WERI-Rb-1 (cell line): ENCODE measurements at regions not wholly inside any gene's neighbourhood (a gene's known extent, or its start where the extent isn't known, plus 50 kb on each side); places are given as distances from the start of the nearest gene placed in this dataset.
A peak's percentile ranks its signal among the peaks of the same experiment; 100 is the strongest.
"Not testable (repeated sequence)": the region's sequence is repeated elsewhere in the genome, so short reads cannot be mapped to it uniquely, and the experiment has no call there.

Source experiments
- DNase-seq: peaks from one replicate; pipeline ENCODE4 v3.0.0-alpha.2; 2020
- H3K27ac ChIP-seq: fragments of 250-450 bp; sonication (Bioruptor Pico); 2 replicates; pipeline ENCODE4 v1.5.1; 2020; ENCODE audit warnings: mild to moderate bottlenecking, moderate library complexity
- H3K27me3 ChIP-seq: fragments of 250-450 bp; sonication (Bioruptor Pico); 2 replicates; pipeline ENCODE4 v1.5.1; 2021; ENCODE audit warnings: mild to moderate bottlenecking, low read depth, moderate library complexity; ENCODE audit not compliant: insufficient read depth, severe bottlenecking
- H3K36me3 ChIP-seq: fragments of 250-450 bp; sonication (Bioruptor Pico); 2 replicates; pipeline ENCODE4 v1.5.1; 2020; ENCODE audit warnings: mild to moderate bottlenecking, moderate library complexity
- H3K4me3 ChIP-seq: 2 replicates; pipeline ENCODE4 v1.5.1; 2011; ENCODE audit warnings: low read depth, mild to moderate bottlenecking, control low read depth, low read length
- H3K9me3 ChIP-seq: fragments of 250-450 bp; sonication (Bioruptor Pico); 2 replicates; pipeline ENCODE4 v1.5.1; 2021; ENCODE audit warnings: mild to moderate bottlenecking, moderate library complexity; ENCODE audit not compliant: severe bottlenecking
- TF ChIP-seq, protein P1 (sequence below): IDR thresholded peaks from 2 replicates; pipeline ENCODE4 v1.5.1; 2011; ENCODE audit warnings: low read depth, mild to moderate bottlenecking, control low read depth, inconsistent platforms, low read length

DNA sequence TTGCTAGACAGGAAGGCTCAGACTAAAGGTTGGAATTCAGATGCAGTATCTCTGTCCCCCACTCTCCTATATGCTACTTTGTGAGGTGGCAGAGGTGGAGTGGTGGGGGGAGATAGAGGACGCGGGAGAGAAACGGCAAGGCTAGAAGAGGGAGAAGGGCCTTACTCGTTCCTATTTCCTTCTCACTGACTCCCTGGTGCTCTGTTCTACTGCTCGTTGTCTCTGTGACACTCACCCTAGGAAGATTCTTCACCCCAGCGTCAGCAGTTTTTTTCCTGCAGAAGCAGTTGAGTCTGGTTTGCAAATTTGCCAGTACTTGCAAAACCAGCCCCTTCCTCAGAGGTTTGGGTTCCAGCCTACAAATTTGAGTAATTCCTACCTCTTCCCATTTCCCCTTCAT is 801.1 kb upstream of the SLC35B3 start:
- H3K4me3 ChIP-seq = no peak overlapping the region
- no peaks in the 10 kb centered on the region for H3K36me3 ChIP-seq
- TF ChIP-seq, protein P1, sequence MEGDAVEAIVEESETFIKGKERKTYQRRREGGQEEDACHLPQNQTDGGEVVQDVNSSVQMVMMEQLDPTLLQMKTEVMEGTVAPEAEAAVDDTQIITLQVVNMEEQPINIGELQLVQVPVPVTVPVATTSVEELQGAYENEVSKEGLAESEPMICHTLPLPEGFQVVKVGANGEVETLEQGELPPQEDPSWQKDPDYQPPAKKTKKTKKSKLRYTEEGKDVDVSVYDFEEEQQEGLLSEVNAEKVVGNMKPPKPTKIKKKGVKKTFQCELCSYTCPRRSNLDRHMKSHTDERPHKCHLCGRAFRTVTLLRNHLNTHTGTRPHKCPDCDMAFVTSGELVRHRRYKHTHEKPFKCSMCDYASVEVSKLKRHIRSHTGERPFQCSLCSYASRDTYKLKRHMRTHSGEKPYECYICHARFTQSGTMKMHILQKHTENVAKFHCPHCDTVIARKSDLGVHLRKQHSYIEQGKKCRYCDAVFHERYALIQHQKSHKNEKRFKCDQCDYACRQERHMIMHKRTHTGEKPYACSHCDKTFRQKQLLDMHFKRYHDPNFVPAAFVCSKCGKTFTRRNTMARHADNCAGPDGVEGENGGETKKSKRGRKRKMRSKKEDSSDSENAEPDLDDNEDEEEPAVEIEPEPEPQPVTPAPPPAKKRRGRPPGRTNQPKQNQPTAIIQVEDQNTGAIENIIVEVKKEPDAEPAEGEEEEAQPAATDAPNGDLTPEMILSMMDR = no peak
- H3K27me3 ChIP-seq = no peaks in the 10 kb centered on the region
- H3K27ac ChIP-seq = no peak overlapping the region
- DNase-seq = no peak
- H3K9me3 ChIP-seq = peaks cover 11% of the 10 kb centered on the region

- TF ChIP-seq, protein P1 = no peak
- H3K27ac ChIP-seq = peak overlapping the region; percentile 68
- H3K27me3 ChIP-seq = no peaks in the 10 kb centered on the region
- no peak overlapping the region for H3K4me3 ChIP-seq
- peak; percentile 19 for DNase-seq
- H3K36me3 ChIP-seq = no peaks in the 10 kb centered on the region
- peaks cover 16% of the 10 kb centered on the region for H3K9me3 ChIP-seq
These were observed 798.3 kb upstream of the SLC35B3 start for GRCh38 chr6:9233686-9234085.

DNA sequence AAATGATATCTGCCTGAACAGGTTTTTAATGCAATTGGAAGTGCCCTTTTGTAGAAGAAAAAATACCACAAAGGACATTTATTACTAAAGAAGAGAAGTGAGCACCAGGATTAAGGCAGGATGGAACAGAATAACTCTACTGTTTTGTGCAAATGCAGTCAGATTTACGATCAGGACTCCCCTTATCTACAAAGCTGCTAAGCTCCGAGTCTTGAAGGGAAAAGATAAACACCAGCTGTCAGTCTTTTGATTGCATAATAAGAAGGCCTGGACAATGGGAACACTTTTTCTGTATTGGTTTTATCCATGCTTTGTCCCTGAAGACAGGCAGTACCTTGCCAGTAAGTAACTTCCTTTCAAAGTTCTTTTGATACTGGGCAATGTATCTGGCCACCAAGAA is 797.9 kb upstream of the SLC35B3 start:
- no peaks in the 10 kb centered on the region for H3K36me3 ChIP-seq
- H3K27ac ChIP-seq = peak overlapping the region; percentile 68
- DNase-seq = peak; percentile 54
- H3K27me3 ChIP-seq = no peaks in the 10 kb centered on the region
- no peak overlapping the region for H3K4me3 ChIP-seq
- TF ChIP-seq, protein P1 = no peak
- peaks cover 16% of the 10 kb centered on the region for H3K9me3 ChIP-seq

DNA sequence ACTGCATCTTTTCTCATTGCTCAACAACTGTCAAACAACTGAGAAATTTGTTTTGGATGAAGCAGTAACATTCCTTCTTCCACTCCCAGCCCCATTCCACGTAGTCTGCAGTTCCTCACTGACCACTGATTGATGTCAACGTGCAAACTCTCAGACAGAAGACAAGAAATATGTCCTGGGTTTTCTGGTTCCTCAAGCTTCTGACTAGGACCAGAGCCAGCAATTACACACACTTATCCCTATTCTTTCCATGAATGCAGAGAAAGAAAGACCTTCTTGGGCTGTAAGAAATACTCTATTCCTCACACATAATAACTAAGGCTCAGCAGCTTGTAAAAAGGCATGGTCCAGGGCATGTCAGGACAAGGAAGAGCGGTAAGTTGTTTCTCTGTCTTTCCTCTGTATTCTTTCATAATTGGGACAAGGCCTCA is 790.1 kb upstream of the SLC35B3 start:
- Histone ChIP-seq H3K27ac (no peak overlapping the region), H3K4me3 (no peak overlapping the region), H3K36me3 (no peaks in the 10 kb centered on the region), H3K27me3 (no peaks in the 10 kb centered on the region), H3K9me3 (no peaks in the 10 kb centered on the region)
- TF ChIP-seq, protein P1 = no peak
- DNase-seq = no peak

GRCh38 chr6:9224539-9224938 is 789.2 kb upstream of the SLC35B3 start:
- Histone ChIP-seq H3K36me3 (no peaks in the 10 kb centered on the region), H3K27ac (no peak overlapping the region), H3K4me3 (no peak overlapping the region), H3K27me3 (no peaks in the 10 kb centered on the region), H3K9me3 (peaks cover 3% of the 10 kb centered on the region)
- no peak for DNase-seq
- TF ChIP-seq, protein P1 = no peak

- not testable (repeated sequence) for H3K36me3 ChIP-seq, H3K9me3 ChIP-seq, H3K27ac ChIP-seq
These were observed 778.4 kb upstream of the SLC35B3 start for GRCh38 chr6:9213717-9214116.

More at GRCh38 chr6:9213717-9214116, 778.4 kb upstream of the SLC35B3 start:
- DNase-seq, H3K4me3 ChIP-seq, H3K27me3 ChIP-seq: not testable (repeated sequence)
